ENCODE measurements at regions not wholly inside any gene's neighbourhood (a gene's known extent, or its start where the extent isn't known, plus 50 kb on each side); places are given as distances from the start of the nearest gene placed in this dataset.

DNA sequence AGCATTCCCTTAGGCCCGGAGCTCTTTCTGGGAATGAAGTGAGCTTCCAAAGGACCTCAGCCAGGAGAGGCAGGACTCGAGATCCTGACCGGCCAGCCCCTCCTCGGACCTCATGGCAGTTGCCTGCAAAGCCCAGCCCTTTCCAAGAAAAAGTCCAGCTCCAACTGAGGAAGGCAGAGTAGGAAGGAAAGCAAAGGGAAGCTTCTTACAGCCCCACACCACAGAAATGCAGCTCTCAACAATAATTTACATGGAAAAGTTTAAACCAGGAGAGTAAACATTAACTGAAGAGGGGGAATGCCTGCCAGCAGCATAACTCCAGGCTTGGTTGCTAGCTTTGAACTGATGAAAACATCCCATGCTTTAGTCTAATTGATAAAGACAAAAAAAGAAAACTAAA, 153.9 kb upstream of the PFKP start:
- TF ChIP-seq, protein P1, sequence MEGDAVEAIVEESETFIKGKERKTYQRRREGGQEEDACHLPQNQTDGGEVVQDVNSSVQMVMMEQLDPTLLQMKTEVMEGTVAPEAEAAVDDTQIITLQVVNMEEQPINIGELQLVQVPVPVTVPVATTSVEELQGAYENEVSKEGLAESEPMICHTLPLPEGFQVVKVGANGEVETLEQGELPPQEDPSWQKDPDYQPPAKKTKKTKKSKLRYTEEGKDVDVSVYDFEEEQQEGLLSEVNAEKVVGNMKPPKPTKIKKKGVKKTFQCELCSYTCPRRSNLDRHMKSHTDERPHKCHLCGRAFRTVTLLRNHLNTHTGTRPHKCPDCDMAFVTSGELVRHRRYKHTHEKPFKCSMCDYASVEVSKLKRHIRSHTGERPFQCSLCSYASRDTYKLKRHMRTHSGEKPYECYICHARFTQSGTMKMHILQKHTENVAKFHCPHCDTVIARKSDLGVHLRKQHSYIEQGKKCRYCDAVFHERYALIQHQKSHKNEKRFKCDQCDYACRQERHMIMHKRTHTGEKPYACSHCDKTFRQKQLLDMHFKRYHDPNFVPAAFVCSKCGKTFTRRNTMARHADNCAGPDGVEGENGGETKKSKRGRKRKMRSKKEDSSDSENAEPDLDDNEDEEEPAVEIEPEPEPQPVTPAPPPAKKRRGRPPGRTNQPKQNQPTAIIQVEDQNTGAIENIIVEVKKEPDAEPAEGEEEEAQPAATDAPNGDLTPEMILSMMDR (IDR thresholded peaks at IDR 0.05; ENCODE audit: insufficient read depth, low read length, poor library complexity, severe bottlenecking): no peak
- TF ChIP-seq EZH2phosphoT487 (conservative IDR thresholded peaks at IDR 0.05; ENCODE audit: low read length): no peak

Measured in SU-DHL-6 (cell line).